HEK293 (cell line): ENCODE measurements at regions not wholly inside any gene's neighbourhood (a gene's known extent, or its start where the extent isn't known, plus 50 kb on each side); places are given as distances from the start of the nearest gene placed in this dataset.

Source experiments
- OSR2 ChIP-seq: fragments of 450-650 bp; formaldehyde crosslinking; IDR thresholded peaks from 2 replicates; pipeline ENCODE4 v1.5.1; 2016; ENCODE audit warnings: missing biosample characterization, missing genetic modification characterization
- TSHZ1 ChIP-seq: fragments of 450-650 bp; formaldehyde crosslinking; IDR thresholded peaks from 2 replicates; pipeline ENCODE4 v1.5.1; 2016; ENCODE audit warnings: missing biosample characterization, missing genetic modification characterization, borderline replicate concordance
- YY1 ChIP-seq: fragments of 450-650 bp; formaldehyde crosslinking; IDR thresholded peaks from 2 replicates; pipeline ENCODE4 v1.5.1; 2018; ENCODE audit warnings: missing biosample characterization, missing genetic modification characterization
- ZNF146 ChIP-seq: fragments of 450-650 bp; formaldehyde crosslinking; IDR thresholded peaks from 2 replicates; pipeline ENCODE4 v1.5.1; 2016; ENCODE audit warnings: missing biosample characterization, missing genetic modification characterization
- ZNF324 ChIP-seq: fragments of 450-650 bp; formaldehyde crosslinking; IDR thresholded peaks from 2 replicates; pipeline ENCODE4 v1.5.1; 2016; ENCODE audit warnings: missing biosample characterization, missing genetic modification characterization
- ZNF585B ChIP-seq: fragments of 450-650 bp; formaldehyde crosslinking; IDR thresholded peaks from 2 replicates; pipeline ENCODE4 v1.5.1; 2016; ENCODE audit warnings: missing biosample characterization, missing genetic modification characterization
- ZNF670 ChIP-seq: fragments of 450-650 bp; formaldehyde crosslinking; IDR thresholded peaks from 2 replicates; pipeline ENCODE4 v1.5.1; 2016; ENCODE audit warnings: missing biosample characterization, missing genetic modification characterization, low read depth
- ZNF776 ChIP-seq: fragments of 450-650 bp; formaldehyde crosslinking; IDR thresholded peaks from 2 replicates; pipeline ENCODE4 v1.5.0; 2017; ENCODE audit warnings: missing biosample characterization, missing genetic modification characterization, borderline replicate concordance
- TF ChIP-seq, protein P1 (sequence below): fragments of 450-650 bp; formaldehyde crosslinking; IDR thresholded peaks from 2 replicates; pipeline ENCODE4 v1.5.1; 2016; ENCODE audit warnings: missing biosample characterization, missing genetic modification characterization

DNA sequence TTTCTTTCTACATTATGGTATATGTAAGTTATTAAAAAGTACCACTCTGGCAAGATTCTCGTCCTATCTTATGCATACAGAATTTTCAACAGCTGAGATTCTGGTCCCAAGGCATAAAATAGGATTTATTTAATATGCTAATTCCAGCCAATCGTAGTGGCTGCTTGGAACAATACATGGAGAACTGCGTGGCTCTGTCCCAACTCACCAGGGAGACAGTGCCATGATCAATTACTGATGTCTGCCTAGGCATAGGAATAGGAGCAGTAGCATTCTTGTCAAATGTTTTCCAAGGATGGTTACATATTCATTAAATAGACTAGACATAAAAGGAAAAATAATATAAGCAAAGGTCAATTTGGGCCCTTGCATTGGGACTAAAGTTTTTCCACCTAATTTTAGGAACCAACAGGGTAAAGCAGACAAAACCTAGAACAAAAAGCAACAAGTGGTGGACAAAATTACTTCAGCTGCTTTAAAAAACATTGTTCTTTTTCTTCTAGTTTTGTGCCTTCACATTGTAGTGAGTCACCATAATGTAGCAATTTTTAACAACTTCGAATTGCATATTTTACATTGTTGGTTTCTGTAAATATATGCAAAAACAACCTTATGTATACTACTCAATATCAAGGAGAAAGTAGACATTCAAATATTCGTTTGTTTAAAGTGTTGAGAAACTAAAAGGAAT lies 232.8 kb upstream of the ATP5MC3 start:
- TF ChIP-seq ZNF776 (tag by site-specific recombination) (no peak), TSHZ1 (no peak), ZNF146 (tag by site-specific recombination) (no peak), ZNF670 (no peak), ZNF324 (tag by site-specific recombination) (no peak), OSR2 (no peak), ZNF585B (tag by site-specific recombination) (no peak), YY1 (tag by site-specific recombination) (no peak)
- TF ChIP-seq, protein P1, sequence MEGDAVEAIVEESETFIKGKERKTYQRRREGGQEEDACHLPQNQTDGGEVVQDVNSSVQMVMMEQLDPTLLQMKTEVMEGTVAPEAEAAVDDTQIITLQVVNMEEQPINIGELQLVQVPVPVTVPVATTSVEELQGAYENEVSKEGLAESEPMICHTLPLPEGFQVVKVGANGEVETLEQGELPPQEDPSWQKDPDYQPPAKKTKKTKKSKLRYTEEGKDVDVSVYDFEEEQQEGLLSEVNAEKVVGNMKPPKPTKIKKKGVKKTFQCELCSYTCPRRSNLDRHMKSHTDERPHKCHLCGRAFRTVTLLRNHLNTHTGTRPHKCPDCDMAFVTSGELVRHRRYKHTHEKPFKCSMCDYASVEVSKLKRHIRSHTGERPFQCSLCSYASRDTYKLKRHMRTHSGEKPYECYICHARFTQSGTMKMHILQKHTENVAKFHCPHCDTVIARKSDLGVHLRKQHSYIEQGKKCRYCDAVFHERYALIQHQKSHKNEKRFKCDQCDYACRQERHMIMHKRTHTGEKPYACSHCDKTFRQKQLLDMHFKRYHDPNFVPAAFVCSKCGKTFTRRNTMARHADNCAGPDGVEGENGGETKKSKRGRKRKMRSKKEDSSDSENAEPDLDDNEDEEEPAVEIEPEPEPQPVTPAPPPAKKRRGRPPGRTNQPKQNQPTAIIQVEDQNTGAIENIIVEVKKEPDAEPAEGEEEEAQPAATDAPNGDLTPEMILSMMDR: no peak
